Hematopoietic multipotent progenitor cell treated with erythropoietin and hydrocortisone succinate and interleukin-3 and kit ligand, for 17 days (in vitro differentiated cells): ENCODE measurements at regions not wholly inside any gene's neighbourhood (a gene's known extent, or its start where the extent isn't known, plus 50 kb on each side); places are given as distances from the start of the nearest gene placed in this dataset.

Experiments used
- DNase-seq: peaks from one replicate; pipeline ENCODE4 v3.0.0-alpha.2; 2015; ENCODE audit warnings: low spot score

DNA sequence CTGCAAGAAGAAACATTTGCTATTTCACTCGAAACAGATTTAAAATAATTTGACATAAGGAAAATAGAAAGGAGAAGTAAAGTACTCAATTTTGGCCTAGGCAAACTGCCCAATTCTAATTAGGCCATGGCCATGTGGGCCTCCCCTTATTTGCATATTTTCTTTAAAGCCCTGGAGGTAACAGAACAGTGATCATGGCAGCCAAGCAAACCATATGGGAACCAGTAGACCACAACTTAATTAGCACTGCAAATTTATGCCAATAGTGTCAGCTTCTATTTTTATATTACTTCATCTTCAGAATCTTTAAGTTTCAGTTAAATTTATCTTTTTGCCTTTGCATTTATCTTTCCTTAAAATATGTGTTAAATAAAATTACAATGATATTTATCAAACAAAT, 63.3 kb upstream of the THSD7A start:
- no peak for DNase-seq

DNA sequence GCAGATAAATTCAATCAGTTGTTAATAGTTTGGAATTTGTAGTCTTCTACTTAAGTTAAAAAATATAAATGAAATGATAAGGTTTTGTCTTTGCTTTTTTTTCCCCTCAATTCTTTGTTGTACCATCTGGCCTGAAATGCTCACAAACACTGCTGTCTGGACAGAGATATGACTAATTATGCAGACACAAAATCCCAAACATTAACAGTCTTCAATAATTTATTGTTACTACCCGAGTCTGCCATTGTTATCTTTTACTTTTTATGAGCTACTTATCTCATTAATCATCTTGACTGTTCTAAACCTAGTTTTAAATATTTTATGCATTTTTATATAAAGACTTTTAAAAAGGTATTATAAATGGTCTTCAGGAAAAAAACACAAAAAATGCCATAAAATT, 64.7 kb upstream of the THSD7A start:
- DNase-seq, result no peak

- no peak for DNase-seq
Observed at GRCh38 chr7:11899247-11899646, 67.2 kb upstream of the THSD7A start.

- DNase-seq, result no peak
Observed at GRCh38 chr7:11910253-11910652, 78.3 kb upstream of the THSD7A start.

GRCh38 chr7:11911900-11912299, 79.9 kb upstream of the THSD7A start:
- no peak for DNase-seq

DNA sequence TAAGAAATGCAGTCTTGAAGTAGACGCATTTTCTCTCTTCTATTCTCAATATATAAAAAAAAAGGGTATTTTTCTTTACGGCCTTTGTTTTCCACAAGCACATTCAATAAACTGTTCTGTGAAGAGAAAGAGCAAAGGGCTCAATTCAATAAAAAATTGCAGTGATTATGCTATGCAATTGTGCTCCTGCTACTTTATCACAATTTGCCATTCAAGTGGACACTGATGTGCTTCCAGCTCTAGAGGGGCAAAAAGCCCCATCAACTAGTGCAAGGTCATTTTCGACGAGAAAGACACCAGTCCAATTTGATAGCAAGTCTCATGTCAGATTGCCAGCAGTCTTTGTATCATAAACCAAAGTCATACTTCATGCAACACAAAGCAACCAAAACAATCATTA, 82.6 kb upstream of the THSD7A start:
- no peak for DNase-seq

DNA sequence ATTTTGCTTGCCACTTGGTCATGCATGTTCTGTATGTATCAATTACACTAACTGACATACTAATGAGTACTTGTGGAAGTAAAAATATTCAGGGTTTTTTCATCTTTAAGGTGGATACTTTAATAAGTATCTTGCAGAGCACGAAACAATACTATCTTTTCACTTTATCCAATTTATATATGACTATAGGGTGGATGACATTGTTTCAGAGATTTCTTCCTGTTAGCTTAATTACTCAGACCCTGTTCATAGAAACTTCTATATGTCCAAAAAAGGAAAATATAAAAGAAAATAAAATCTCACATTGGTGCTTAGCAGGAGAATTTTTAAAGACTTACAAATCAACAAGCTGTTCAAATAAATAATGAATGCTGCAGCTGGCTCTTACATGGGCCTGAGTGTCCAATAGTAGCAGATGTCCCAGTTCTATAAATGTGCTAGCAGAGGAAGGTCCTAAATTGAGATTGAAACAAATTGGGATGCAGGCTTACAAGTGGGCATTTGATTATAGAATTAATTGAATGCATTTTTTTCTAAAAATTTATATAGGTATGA, 91.5 kb upstream of the THSD7A start:
- no peak for DNase-seq

DNA sequence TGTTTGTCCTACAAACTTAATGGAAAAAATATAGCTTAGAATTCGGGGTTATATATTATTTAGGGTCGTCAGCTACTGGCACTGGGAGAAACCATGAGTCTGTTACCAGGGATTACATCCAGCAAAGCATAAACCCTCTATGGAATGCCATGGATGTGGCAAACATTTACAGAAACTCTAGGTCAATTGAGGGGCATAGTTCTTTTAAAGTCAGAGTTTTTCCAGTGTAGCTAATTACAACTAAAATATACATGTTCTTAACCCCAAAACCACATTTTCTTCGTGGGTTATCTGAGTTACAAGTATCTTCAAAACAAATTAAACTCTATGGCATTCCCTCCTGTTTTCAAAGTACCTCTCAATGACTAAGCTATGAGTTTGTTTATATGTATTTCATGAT, 99.3 kb upstream of the THSD7A start:
- DNase-seq, result no peak

DNA sequence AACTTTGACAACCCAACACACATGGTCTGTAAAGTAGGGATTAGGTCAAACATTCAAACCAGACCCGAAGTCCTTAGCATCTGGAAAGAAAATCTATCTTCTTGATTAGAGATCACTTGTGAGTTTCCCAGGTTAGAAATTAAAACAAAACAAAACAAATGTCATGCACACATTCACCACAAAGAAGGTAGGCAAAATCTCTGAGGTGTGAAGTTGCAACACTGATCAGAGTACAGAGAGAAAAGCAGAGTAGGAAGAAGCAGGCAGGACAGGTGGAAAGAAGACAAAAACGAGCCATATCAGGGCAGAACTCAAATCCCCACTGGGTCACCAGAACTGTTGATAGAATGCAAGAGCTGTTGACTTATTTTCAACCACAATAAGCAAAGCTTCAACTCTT, 102.8 kb upstream of the THSD7A start:
- DNase-seq, result no peak

DNA sequence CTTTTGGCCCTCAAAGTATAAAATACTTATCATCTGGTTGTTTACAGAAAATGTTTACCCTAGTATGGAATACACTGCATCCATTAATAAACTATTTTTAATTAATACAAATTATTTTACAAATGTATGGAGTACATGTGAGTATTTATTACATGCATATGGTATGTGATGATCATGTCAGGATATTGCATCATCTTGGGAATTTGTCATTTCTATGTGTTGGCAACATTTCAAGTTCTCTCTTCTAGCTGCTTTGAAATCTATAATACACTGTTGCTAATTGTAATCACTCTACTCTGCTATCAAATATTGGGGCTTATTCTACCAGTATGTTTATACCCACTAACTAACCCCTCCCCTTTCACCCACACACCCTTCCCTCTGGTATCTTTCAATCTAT, 103.9 kb upstream of the THSD7A start:
- DNase-seq, result no peak

- DNase-seq, result no peak
Observed at GRCh38 chr7:11946794-11947193, 114.8 kb upstream of the THSD7A start.

- DNase-seq, result no peak
Observed at GRCh38 chr7:11950281-11950680, 118.3 kb upstream of the THSD7A start.

DNA sequence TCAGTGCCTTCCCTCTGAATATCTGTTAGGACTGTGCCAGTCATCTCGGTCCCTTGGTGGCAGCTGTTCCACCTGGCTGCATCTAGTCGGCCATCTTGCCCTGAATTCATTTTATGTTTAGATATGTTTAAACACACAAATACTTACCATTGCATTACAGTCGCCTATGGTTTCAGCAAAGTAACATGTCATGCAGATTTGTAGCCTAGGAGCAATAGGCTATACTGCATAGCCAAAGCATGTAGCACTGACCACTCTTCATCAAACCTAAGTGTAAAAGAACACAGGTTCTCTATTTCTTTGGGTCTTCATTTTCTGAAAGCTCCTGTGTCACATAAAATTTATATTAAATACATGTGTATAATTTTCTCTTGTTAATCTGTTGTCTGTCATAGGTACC, 118.9 kb upstream of the THSD7A start:
- no peak for DNase-seq

DNA sequence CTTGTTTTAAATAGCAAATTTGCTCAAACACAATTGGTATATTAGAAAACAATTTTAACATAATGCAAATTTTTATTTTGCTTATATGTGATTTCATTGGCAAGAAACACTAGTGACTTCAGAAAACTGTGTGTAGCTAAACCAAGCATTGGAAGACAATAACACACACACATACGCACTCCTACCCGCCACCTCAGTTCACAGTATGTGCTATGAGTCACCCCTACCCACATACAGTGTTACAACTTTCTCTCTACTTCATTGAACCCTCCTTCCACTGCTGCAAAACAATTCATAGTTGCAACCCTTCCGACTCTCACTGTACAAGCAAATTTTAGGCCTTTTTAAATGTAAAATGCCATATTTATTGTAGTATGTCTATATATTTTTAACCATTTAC, 119.9 kb upstream of the THSD7A start:
- DNase-seq, result no peak

DNA sequence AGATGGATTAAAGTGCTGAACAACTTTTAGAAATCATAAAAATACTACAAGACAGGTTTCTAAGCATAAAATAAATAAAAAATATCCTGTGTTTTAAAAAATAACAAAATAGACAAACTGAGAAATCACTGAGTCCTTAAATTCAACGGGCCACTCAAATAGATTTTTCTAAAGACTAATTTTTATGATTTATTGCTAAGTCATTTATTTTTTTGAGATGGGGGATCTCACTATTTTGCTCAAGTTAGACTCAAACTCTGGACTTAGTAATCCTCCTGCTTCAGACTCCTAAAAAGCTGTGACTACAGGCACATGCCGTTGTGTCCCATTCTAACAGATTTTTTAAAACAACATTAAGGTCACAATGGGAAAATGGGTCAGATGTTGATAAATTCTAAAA, 121.0 kb upstream of the THSD7A start:
- DNase-seq, result no peak

- DNase-seq, result no peak
Observed at GRCh38 chr7:11956991-11957390, 125.0 kb upstream of the THSD7A start.

DNA sequence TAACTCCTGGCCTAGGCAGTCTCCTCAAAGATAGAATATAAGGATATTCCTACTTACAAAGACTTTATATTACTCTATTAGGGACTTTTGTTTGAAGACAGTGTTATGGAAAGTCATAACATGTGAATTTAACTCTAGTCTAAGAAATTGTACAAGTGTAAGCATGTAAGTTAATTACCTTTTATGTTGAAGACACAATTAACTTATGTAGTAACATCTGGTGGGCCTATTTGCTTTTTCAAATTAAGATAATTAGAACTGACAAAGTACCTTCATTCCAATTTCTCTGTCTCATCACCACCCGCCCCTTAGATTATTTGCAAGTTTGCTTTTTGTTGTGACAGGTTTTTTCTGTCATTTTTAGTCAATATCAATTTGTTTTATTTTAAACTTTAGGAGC, 126.0 kb upstream of the THSD7A start:
- DNase-seq, result no peak

DNA sequence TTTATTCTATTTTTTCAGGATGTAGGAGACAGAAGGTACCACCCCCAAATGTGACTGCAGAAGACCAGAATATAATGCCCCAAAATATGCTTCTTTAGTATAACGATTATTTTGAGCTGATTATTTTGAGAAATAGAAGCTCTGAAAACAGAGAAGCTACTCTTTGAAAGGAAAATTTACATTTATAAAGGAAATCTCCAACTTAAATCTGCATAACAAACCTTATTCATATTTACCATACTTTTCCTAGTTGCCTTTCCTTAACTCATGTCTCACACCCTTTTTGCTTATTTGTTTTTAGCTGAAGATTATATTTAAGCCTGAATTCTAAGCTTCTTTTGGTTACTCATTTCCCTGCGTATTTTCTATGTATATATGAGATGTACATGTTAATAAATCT, 127.1 kb upstream of the THSD7A start:
- DNase-seq, result no peak

DNA sequence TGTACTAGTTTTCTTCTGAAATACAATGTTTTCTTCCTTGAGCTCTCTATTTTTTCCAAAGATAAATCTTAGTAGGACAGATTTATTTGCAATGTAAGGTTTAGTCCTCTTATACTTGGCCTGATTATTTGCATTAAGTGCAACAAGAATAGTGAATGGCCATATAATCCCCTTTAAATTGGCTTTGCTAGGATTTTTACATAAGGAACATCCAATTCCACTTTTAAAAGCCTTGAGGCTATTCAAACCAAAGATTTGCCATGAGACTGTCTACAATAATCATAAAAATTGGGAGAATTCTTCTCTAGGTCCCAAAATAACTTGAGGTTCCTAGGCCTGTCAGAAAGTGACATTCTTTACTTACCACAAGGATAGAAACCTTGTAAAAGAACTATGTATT, 128.6 kb upstream of the THSD7A start:
- no peak for DNase-seq

- no peak for DNase-seq
Observed at GRCh38 chr7:11969643-11970042, 137.6 kb upstream of the THSD7A start.

DNA sequence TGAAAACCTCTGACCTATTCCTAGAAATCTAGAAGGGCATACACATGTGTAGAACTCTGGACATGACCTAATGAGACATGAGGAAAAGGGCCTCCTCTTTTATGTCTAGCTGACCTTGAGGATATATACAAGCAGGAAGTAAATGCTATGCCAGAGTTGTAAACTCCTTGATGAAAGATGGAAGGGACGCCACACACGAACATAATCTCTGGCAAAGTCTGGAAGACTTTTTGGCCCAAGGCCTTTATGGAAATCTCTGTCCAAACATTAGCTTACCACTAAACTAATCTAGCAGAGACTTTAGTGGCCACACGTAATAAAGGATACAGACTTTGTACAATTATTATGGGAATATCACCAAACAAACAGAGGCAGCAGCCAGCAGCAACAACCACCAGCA, 138.1 kb upstream of the THSD7A start:
- no peak for DNase-seq

DNA sequence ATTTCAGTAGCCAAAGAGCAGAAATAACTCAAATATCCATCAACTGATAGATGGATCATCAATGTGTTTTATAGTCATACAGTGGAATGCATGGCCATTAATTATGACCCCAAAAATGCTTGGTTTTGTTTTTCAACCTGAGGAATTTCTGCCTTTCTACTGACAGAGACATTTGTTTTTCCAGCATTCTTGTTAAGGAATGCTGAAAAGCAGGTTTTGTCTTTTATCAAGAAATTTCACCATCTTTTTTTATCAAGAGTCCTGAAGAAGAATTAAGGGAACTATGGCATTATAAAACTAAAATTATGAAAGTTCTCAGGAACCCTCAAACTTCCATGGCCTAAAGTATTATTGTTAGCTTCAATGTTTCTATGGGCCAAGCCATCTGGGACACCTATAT, 153.4 kb upstream of the THSD7A start:
- no peak for DNase-seq

GRCh38 chr7:11985971-11986370, 154.0 kb upstream of the THSD7A start:
- no peak for DNase-seq

DNA sequence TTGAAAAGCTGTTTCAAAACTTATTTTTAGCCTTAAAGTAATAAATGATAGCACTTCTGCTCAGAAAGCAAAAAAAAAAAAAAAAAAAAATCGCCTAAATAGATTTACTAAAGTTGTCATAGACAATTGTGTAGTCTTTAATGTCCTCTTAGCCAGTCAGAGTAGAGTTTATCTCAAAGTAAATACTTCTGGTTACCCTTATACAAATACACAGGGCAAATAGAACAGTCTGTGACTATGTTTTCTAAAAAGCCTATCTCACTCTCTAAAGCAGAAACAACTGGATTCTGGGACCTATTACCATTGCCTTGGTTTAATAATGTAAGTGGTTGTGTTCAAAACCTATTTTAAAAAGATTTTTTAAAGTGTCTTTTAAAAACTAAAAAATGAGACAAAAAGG, 156.2 kb upstream of the THSD7A start:
- DNase-seq, result no peak

DNA sequence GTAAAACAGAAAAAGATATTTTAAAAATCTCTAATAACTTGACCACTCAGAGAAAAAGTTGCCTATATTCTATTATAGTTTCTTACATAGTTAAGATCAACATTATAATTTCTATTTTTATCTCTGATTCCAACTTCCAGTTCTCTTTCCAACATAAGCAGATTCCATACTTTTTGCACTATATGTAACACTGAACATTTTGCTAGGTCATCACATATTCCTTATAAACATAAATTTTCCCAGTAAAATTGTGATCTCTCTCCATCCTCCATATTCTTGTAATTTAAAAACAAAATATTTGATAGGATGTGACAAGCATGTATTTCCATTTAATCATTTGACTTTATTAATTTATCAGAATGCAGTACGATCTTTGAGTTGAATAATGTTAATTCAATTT, 170.4 kb upstream of the THSD7A start:
- no peak for DNase-seq
